ENCODE measurements at regions not wholly inside any gene's neighbourhood (a gene's known extent, or its start where the extent isn't known, plus 50 kb on each side); places are given as distances from the start of the nearest gene placed in this dataset.

DNA sequence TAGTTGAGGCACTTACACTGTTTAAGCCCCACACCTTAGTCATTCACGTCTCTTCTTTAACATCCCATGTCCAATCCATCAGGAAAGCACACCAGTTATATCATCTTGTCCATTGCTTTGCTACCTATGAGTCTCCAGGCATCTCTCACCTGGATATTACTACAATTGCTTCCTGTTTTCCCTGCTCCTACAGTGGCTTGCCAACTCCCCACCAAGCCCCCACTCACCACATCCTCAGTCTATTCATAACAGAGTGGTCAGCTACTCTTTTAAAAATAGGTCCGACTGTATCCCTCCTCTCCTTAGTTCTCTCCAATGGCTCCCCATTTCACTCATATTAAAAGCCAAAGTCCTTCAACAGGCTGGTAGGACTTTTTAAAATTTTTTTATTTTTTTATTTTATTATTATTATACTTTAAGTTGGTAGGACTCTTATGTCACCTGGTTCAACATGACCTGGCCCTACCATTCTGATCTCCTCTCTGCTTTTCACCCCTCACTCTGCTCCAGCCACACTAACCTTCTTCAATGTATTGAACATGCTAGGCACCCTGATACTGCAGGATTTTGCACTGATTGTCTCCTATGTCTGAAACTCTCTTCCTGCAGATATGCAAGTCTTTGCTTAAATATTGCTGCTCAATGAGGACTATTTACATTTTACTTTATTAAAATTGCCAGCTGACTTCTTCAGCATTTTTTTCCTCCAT lies 253.2 kb downstream of the CYRIA start:
- DNase-seq (ENCODE audit: low spot score): no peak

DNA sequence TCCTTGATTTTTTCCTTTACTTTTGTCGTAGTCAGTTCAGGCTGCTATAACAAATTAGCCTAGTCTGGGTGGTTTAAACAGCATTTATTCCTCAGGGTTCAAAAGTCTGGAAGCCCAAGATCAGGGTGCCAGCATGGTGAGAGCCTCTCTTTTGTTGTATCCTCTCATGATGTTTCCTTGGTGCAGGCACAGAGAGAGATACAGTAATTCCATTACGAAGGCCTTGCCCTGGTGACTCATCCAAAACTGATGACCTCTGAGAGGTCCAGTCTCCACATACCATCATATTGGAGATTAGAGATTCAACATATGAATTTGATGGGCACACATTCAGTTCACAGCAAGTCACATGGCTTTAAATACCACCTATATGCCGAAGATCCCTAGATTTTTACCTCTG lies 253.8 kb downstream of the CYRIA start:
- DNase-seq (ENCODE audit: low spot score): no peak

DNA sequence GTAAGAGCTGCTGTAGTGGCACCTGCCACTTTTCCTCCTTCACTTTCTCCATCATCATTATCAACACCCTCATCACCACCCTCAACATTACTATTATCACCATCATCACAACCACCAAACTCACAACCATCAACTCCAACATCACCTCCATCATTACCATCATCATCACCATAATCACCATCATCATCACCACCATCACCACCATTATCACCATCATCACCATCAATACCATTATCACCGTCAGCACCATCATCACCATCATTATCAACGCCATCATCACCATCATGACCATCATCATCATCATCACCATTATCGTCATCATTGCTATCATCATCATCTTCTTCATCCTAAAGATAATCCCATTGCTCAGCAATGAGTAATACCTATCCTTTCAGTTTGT lies 255.8 kb downstream of the CYRIA start:
- no peak for DNase-seq (ENCODE audit: low spot score)

DNA sequence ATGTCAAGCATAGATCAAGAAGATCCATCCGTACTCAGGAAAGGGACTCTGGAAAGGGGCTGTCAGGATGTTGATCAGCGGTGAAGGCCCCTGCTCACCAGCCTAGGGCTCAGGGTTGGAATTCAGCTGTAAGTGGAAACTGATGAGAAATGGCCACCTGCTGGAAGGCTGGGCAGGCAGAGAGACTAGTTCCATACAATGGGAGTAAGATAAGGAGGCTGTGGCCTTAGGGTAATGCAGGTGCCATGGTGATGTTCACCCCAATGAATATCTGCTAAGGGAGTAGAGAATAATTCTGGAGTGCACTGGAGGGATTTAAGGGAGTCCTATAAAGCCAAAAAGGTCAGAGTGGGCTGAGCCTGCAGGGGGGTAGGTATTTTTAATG lies 256.6 kb downstream of the CYRIA start:
- no peak for DNase-seq (ENCODE audit: low spot score)

DNA sequence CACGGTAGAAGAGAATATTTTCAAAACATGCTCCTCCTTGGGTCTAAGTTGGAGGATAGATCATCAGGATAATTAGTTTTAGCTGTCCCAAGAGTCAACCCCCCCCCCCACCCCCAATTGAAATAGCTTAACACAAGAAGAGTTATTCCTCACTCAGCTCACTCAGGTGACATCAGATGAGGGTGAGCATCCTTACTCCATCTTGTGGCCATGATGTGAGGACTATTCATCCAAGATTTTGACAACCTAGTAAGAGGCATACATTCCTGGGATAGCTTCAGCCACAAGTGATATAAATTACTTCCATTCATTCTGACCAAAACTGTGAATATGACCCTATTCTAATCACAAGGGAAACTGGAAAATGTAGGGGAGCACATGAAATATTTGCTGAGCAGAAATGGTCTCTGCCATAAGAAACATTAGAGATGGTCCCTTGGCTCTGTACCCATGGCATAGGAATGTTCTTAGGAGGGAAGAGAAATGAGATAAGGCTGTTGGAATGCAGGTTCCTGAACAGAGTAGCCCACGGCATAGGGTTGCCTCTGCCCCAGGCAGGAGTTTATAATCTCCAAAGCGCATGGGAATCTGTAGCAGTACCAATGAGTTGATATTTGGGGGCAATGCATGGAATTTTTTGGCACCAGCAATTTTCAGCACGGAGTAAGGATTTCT lies 257.2 kb downstream of the CYRIA start:
- no peak for DNase-seq (ENCODE audit: low spot score)

DNA sequence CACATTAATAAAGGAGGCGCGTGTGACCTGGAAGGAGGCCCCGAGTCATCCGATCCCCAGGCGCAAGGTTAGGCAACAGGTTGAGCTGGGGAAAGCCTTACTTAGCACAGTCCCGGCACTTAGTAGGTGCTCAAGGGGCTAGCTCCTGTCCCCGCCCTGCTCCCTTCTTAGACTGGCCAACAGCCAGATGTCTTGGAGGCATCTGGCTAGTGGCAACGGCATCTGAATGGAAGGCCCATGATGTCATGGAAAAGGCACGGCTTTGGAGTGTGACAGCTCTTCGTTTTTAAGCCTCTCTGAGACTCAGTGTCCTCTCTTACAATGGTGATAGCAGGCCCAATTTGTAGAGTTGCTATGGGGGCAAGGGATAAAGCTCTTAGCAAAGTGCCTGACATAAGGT lies 258.3 kb downstream of the CYRIA start:
- peak; percentile 7 for DNase-seq (ENCODE audit: low spot score)

DNA sequence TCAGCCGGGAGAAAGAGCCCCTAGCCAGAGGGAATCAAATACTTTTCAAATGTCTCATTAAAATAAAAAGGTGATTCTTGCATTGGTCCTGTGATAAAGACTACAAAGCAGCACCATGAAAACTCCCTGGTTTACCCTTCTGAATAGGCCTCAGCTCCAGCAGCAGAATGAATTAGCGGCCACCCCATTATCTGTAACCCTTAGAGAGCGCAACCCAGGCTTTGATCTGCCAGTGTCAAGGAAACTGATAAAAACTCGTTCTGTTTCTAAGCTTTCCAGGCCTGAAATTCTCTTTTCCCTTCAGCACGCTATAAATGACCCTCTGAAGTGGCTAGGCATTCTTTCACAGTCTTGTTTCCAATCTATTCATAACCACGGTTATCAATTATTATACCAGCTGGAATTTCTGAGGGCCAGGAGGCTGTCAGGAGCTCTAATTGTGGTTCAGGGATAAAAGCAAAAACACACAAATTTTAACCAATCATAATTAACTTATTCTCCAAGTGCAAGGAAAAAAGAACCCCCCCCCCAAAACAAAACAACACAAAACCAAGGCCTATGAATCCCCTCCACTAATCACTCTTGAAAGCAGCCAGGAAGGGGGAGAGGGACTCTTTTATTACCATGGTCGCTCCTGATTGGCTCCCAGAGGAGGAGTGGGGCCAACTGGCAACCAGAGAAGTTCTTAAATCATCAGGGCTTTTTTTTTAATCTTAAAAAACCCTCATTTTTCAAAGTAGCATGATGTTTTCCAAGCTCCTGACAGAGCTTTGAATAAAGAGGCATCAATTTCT lies 258.9 kb downstream of the CYRIA start:
- DNase-seq (ENCODE audit: low spot score): no peak

DNA sequence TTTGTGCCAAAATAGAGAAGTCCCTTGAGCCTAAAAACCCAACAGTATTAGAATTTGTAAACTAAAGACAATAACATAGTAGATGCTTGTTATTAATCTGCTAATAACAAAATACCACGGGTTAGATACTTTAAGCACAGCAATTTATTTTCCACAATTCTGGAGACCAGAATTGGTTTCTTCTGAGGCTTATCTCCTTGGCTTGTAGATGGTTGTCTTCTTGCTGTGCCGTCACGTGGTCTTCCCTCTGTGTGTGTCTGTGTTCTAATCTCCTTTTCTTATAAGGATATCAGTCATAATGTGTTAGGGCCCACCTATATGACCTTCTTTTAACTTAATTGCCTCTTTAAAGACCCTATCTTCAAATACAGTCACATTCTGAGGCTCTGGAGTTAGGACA lies 260.1 kb downstream of the CYRIA start:
- no peak for DNase-seq (ENCODE audit: low spot score)

DNA sequence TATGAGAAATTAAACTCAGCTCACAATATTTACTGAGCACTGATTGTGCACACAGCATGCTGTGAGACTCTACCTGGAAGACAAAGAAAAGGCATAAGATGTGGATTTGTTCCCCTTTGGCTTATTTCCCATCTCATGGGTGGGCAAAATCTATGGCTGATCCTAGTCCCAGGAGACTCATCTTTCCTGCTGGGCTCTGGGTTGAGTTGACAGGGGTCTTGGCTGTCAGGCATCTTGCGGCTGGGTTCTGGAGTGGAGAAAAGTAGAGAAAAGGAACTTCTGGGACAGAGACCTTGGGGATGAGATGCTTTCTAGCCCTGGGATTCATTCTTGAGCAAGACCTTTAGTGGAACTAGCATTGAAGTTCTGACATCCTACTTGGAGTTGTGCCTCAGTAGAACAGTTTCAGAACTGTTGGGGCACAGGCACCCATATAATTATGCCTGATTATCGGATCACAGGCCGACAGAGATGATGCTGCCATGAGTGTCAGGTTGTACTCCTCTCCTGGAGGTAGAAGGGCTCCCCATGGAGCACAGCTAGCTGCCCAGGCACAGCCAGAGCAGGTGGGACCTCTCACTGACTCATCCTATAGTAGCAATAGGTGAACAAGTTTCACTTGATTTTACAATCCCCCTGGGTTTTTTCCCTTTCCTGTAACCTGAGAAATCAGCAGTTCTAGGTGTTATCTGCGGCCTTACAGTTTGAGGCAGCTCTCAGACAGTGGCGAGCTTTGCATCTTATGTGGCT lies 260.9 kb downstream of the CYRIA start:
- no peak for DNase-seq (ENCODE audit: low spot score)

DNA sequence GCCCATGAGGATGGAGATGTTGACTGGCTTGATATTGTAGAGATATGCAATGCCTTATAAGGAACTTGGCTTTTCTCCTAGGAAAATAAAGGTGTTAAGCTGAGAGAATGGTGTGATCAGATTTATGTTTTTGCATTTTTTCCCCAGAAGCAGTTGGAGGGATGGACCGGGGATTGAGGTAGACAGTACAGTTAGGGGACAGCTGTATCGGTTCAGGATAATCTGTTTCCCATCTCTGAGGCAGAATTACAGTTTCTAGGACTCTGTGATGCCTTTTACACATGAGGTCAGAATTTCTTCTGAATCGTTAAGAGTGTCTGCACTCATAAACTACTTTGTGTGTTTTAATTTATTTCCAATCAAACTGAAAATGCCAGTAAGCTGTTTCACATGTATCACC lies 261.5 kb downstream of the CYRIA start:
- no peak for DNase-seq (ENCODE audit: low spot score)

DNA sequence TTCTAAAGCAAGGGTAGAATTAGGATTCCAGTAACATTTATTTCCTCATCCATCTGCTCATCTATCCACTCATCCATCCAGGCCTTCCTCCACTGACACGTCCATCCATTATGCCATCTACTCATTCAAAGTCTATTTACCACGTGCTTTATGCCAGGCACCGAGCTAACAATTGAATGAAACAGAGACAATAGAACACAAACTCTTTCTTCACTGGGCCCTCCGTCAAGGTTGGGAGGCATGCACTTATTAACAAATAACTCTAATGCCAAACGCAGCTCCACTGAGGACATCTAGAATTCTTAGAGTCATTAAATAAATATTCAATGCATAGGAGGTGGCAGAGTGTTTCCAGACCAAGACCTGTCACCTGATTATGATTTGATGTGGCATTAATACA lies 262.7 kb downstream of the CYRIA start:
- DNase-seq (ENCODE audit: low spot score): no peak

DNA sequence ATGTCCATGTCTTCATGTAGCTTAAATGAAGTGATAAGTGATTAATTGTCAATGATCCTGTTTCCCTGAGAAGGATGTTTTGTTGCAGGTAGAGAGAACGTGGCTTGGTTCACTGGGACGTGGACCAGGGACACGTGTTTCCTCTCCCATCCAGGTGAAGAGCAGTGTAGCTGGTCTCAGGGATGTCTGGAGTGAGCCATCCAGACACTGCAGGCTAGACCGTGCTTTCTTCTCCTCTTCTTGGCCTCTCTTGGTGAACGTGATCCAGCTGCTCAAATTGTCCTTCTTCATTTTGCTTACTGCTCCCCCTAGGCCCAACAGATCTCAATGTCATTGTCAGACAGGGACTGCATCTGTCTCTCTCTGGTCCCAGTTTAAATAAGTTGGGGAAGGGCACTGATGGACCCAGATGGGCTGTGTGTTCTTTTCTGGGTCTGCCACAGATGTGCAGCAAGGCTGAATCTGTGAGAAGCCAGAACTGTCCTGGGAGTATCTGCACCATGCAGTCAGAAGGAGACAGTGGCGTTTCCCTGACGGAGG lies 263.8 kb downstream of the CYRIA start:
- DNase-seq (ENCODE audit: low spot score): no peak

DNA sequence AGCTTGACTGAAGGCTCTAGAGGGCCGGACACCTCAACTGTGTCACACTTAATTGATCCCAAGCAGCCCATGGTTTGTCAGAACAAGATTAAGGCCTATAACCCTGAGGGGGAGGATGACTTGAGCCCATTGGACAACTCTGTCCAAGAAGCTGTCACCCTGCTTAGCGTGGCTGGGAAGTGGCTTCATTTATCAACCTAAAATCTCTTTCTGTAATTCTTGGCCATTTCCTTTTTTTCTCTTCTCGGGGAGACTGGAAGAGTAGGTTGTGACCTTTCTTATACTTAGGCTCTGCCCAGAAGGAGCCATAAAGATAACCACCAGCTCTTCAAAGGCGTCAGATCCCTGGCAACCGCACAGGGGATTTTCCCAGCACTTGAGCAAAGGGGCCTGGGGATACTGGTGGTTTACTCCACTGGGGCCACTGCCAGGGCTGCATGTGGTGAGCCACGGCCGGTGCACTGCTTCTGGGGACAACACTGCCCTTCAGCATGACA lies 265.5 kb downstream of the CYRIA start:
- no peak for DNase-seq (ENCODE audit: low spot score)

DNA sequence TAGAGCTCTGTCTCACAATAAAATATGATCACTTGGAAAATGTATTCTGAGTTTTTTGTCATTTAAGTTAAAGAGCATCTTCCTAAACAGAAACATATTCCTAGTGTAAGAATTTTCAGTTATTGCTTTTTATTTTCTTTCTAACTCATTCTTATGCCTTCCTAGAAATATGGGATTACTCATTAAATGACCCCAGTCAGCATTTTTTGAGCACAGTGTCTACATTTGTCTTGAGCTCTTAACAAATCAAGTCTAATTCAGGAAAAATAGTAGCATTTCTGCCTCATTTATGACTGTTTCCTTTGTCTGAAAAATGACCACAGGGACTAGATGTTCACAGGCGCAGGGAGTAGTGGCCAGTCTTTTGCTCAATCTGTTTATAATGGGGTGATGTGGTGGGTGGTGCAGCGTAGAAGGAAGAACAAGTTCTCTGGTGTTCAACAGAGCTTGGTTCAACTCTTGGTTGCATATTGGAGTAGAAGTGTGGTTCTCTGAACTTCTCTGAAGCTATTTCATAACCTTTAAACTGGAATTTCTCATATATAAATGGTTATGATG lies 267.1 kb downstream of the CYRIA start:
- DNase-seq (ENCODE audit: low spot score): no peak

DNA sequence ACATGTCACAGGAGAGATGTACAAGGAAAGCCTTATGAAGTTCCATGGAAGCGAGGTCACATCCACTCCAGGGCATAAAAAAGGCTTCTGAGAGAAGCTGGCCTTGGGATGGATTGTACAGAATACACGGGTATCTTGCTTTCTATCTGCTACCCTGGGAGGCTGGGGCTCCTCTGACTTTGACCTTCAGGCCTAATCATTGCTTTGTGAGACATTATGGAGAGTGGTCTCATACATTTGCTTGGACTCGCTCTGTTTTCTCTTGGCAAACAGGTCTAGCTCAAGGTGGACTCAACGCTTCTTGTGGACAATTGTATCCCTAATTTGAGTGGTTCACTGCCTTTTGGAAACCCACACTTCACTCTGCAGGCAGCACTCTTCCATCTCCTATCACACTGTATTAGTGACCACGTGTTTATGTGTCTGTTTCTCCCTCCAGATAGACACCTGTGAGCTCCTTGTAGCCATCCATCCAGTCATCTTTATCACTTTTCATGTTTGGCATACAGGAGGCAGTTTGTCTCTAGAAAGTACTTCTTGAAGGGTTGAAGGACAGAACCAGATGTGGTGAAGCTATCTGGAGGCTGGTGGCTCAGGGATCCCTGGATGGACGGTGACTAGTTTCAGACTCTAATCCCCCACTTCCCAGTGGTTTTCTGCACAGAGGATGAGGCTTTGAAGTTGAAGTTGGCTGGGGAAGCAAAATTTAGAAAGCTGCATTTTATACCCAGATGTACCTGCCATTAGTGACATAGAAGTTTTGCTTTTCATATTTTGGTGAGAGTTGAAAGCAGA lies 267.8 kb downstream of the CYRIA start:
- DNase-seq (ENCODE audit: low spot score): no peak

DNA sequence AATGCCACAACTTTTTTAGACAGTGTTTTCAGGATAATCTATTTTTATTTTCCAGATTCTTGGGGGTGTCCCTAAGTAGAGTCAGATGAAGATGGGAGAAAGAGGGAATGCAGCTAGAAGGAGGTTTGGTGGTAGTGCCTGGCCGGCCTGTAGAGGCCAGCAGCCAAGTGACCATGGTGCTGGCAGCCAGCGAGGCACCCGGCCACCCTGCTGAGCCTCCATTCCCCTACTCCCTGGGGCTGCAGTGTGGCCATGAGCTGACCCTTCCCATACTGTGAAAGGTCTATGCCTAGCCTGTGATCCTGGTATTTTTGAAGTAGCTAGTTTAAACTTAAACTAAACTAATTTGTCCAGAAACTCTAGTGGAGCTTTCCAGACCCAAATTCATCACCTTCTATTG lies 268.6 kb downstream of the CYRIA start:
- no peak for DNase-seq (ENCODE audit: low spot score)

DNA sequence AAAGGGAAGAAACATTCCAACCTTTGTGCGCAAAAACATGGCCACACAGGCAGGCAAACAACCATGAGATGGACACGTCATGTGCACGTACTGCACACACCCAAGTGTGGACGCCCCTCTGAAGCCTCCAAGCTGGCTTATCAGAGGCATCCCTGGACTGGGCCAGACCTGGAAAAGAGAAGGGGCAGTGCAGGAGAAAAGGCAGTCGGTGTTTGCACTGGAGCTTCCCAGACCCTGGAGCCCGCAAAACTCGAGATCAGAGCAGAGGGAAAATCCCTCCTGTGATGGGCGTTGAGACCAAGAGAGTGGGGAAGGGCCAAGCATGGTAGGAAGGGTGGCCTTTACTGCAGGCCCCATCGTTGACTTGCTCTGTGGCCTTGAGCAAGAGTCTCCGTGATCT lies 269.5 kb downstream of the CYRIA start:
- no peak for DNase-seq (ENCODE audit: low spot score)

DNA sequence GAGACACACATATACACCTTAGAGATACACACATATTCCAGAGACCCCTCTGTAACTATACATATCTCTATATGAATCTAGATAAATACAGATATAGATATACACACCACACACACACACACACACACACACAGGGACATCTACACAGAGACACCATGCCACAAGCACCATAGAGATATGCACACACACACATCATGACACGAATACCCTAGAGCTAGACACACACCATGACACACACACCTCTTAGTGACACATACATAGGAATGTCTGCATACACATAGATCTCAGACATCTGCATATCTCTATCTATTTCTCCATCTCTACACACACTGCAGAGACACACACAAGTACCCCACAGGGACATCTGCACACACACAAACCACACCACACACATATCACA lies 270.0 kb downstream of the CYRIA start:
- no peak for DNase-seq (ENCODE audit: low spot score)

DNA sequence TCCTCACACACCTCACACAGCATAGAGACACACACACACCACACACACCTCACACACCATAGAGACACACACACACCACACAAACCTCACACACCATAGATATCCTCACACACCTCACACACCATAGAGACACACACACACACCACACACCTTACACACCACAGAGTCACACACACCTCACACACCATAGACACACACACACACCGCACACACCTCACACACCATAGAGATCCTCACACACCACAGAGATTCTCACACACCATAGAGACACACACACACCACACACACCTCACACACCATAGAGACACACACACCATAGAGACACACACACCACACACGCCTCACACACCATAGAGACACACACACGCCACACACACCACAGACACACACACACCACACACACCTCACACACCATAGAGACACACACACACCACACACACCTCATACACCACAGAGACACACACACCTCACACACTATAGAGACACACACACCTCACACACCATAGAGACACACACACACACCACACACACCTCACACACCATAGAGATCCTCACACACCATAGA lies 270.6 kb downstream of the CYRIA start:
- no peak for DNase-seq (ENCODE audit: low spot score)
